OCI-LY7 (cell line): ENCODE measurements at regions not wholly inside any gene's neighbourhood (a gene's known extent, or its start where the extent isn't known, plus 50 kb on each side); places are given as distances from the start of the nearest gene placed in this dataset.

Source experiments
- EZH2phosphoT487 ChIP-seq: fragments of 200-600 bp; sonication (generic); IDR thresholded peaks from 2 replicates; pipeline ENCODE4 v1.6.1; 2018; ENCODE audit warnings: low read depth, borderline replicate concordance, mild to moderate bottlenecking, mixed run types, antibody characterized with exemption, low read length, moderate library complexity, mixed read lengths
- TF ChIP-seq, protein P1 (sequence below): fragments of 200-600 bp; sonication (generic); conservative IDR thresholded peaks from 2 replicates; pipeline ENCODE4 v1.5.1; 2014; ENCODE audit warnings: mild to moderate bottlenecking, antibody characterized with exemption, low read length, moderate library complexity, mixed read lengths

DNA sequence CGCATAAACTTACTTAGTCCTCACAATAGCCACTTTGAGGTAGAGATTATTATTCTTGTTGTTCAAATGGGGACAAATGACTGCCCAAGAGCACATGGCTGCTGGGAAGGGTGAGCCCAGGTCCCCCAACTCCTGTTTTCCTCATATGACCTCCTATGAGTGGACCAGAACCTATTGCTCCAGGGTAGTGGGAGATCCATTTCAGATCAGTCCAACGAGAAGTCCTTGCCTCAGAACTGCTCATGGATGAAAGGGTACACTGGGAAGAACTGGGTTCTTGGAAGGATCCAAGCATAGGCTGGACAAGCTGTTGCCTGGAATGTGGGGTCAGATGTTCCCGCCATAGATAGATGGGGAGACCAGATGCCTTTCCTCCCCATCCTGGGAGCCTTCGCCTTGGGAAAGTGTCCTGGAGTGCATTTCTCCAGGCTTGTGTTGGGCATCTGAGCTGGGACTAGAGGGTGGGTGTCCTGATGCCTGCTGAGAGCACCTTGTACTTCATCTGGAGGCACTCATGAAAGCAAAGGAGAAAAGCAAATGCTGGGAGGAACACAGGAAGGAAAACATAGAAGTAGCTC is 146.3 kb upstream of the B3GAT1 start:
- TF ChIP-seq, protein P1, sequence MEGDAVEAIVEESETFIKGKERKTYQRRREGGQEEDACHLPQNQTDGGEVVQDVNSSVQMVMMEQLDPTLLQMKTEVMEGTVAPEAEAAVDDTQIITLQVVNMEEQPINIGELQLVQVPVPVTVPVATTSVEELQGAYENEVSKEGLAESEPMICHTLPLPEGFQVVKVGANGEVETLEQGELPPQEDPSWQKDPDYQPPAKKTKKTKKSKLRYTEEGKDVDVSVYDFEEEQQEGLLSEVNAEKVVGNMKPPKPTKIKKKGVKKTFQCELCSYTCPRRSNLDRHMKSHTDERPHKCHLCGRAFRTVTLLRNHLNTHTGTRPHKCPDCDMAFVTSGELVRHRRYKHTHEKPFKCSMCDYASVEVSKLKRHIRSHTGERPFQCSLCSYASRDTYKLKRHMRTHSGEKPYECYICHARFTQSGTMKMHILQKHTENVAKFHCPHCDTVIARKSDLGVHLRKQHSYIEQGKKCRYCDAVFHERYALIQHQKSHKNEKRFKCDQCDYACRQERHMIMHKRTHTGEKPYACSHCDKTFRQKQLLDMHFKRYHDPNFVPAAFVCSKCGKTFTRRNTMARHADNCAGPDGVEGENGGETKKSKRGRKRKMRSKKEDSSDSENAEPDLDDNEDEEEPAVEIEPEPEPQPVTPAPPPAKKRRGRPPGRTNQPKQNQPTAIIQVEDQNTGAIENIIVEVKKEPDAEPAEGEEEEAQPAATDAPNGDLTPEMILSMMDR, result no peak
- TF ChIP-seq EZH2phosphoT487, result no peak
